IMR-90 (cell line): ENCODE measurements at regions not wholly inside any gene's neighbourhood (a gene's known extent, or its start where the extent isn't known, plus 50 kb on each side); places are given as distances from the start of the nearest gene placed in this dataset.

Experiments used
- ATAC-seq: fragments of 200-7000 bp; cut with Tn5 transposase; 2 replicates; pipeline ENCODE4 v1.9.1; 2020; ENCODE audit warnings: low read depth, mild to moderate bottlenecking, moderate library complexity
- BruUV-seq: library from RNA; stranded (reverse); fragments of 400-500 nt; replicated peaks from 2 replicates; lab custom pipeline; 2021; lab: Mats Ljungman, UMichigan
- CTCF ChIA-PET: fragments of 300-600 bp; formaldehyde crosslinking; extraction: SDS; loops from one replicate; lab custom pipeline; 2021; ENCODE audit warnings: antibody characterized with exemption; lab: Yijun Ruan, JAX
- POLR2A ChIA-PET: fragments of 300-600 bp; sonication (Branson Sonifier 250); formaldehyde crosslinking; loops from one replicate; lab custom pipeline; 2022; ENCODE audit warnings: antibody characterized with exemption; ENCODE audit not compliant: unreplicated experiment; lab: Charles Lee
- DNase-seq: peaks from one replicate; pipeline ENCODE4 v3.0.0; 2013
- H2AFZ ChIP-seq: replicated peaks from 2 replicates; pipeline ENCODE3; 2013; ENCODE audit warnings: low read length, mild to moderate bottlenecking; ENCODE audit not compliant: poor library complexity
- H2AK5ac ChIP-seq: 2 replicates; pipeline ENCODE4 v1.6.1; 2013; ENCODE audit warnings: low read depth, low read length, inconsistent platforms
- H2AK9ac ChIP-seq: replicated peaks from 2 replicates; pipeline ENCODE3; 2013; ENCODE audit warnings: mild to moderate bottlenecking, low read depth, low read length, moderate library complexity; ENCODE audit not compliant: poor library complexity
- H2BK120ac ChIP-seq: 2 replicates; pipeline ENCODE4 v1.6.1; 2013; ENCODE audit warnings: low read depth, low read length, inconsistent platforms
- H2BK15ac ChIP-seq: 3 replicates; pipeline ENCODE4 v1.6.1; 2013; ENCODE audit warnings: low read depth, low read length, inconsistent platforms
- H2BK20ac ChIP-seq: 2 replicates; pipeline ENCODE4 v1.6.1; 2013; ENCODE audit warnings: low read depth, mild to moderate bottlenecking, inconsistent platforms, low read length, moderate library complexity
- H2BK5ac ChIP-seq: 2 replicates; pipeline ENCODE4 v1.6.1; 2013; ENCODE audit warnings: mild to moderate bottlenecking, low read depth, low read length, inconsistent platforms; ENCODE audit not compliant: poor library complexity, severe bottlenecking
- H3K14ac ChIP-seq: replicated peaks from 2 replicates; pipeline ENCODE4 v1.6.1; 2013; ENCODE audit warnings: low read depth, low read length, inconsistent platforms
- H3K18ac ChIP-seq: 2 replicates; pipeline ENCODE4 v1.6.1; 2013; ENCODE audit warnings: low read depth, low read length, control low read depth
- H3K23ac ChIP-seq: 2 replicates; pipeline ENCODE4 v1.6.1; 2013; ENCODE audit warnings: low read depth, low read length, inconsistent platforms
- H3K27ac ChIP-seq: 2 replicates; pipeline ENCODE4 v1.5.1; 2013; ENCODE audit warnings: mild to moderate bottlenecking, control low read depth, low read length; ENCODE audit not compliant: insufficient read depth
- H3K27me3 ChIP-seq: 2 replicates; pipeline ENCODE4 v1.6.1; 2013; ENCODE audit warnings: low read length; ENCODE audit not compliant: control insufficient read depth, insufficient read depth
- H3K36me3 ChIP-seq: 2 replicates; pipeline ENCODE4 v1.6.1; 2013; ENCODE audit warnings: low read length, mixed read lengths; ENCODE audit not compliant: control insufficient read depth, insufficient read depth
- H3K4ac ChIP-seq: 2 replicates; pipeline ENCODE4 v1.6.1; 2013; ENCODE audit warnings: low read depth, low read length, inconsistent platforms
- H3K4me1 ChIP-seq: 2 replicates; pipeline ENCODE4 v1.6.1; 2013; ENCODE audit warnings: low read length, mixed read lengths; ENCODE audit not compliant: control insufficient read depth, insufficient read depth
- H3K4me2 ChIP-seq: 2 replicates; pipeline ENCODE4 v1.6.1; 2013; ENCODE audit warnings: low read depth, mild to moderate bottlenecking, control low read depth, low read length, moderate library complexity
- H3K4me3 ChIP-seq: 2 replicates; pipeline ENCODE4 v1.5.1; 2013; ENCODE audit warnings: low read depth, mild to moderate bottlenecking, control low read depth, low read length, moderate library complexity; ENCODE audit not compliant: insufficient read depth
- H3K56ac ChIP-seq: 2 replicates; pipeline ENCODE4 v1.6.1; 2013; ENCODE audit warnings: low read length, inconsistent platforms; ENCODE audit not compliant: insufficient read depth; ENCODE audit errors: extremely low read depth
- H3K79me1 ChIP-seq, 2 experiments: 2 replicates each; pipeline ENCODE4 v1.6.1; 2013; ENCODE audit warnings: low read length in 2 of 2, inconsistent platforms in 1 of 2, low read depth in 1 of 2
- H3K9ac ChIP-seq: 2 replicates; pipeline ENCODE4 v1.6.1; 2013; ENCODE audit warnings: low read depth, low read length, control low read depth
- H3K9me1 ChIP-seq: 2 replicates; pipeline ENCODE4 v1.6.1; 2013; ENCODE audit warnings: low read length, inconsistent platforms; ENCODE audit not compliant: insufficient read depth
- H3K9me3 ChIP-seq: 2 replicates; pipeline ENCODE4 v1.6.1; 2013; ENCODE audit warnings: low read length; ENCODE audit not compliant: control insufficient read depth, insufficient read depth
- H4K20me1 ChIP-seq: 2 replicates; pipeline ENCODE4 v1.6.1; 2013; ENCODE audit warnings: low read length, inconsistent platforms; ENCODE audit not compliant: insufficient read depth
- H4K5ac ChIP-seq: 2 replicates; pipeline ENCODE4 v1.6.1; 2013; ENCODE audit warnings: mild to moderate bottlenecking, low read depth, low read length, control low read depth
- H4K8ac ChIP-seq, 2 experiments: 2 replicates each; pipeline ENCODE4 v1.6.1; 2013; ENCODE audit warnings: low read depth in 2 of 2, low read length in 2 of 2, control low read depth in 1 of 2, inconsistent platforms in 1 of 2
- H4K91ac ChIP-seq: 2 replicates; pipeline ENCODE4 v1.6.1; 2013; ENCODE audit warnings: low read depth, low read length, inconsistent platforms; ENCODE audit not compliant: insufficient read depth
- BHLHE40 ChIP-seq: fragments of 150-350 bp; IDR thresholded peaks from 2 replicates; pipeline ENCODE4 v1.6.1; 2016; ENCODE audit warnings: mild to moderate bottlenecking, low read depth, low read length
- CEBPB ChIP-seq: IDR thresholded peaks from 2 replicates; pipeline ENCODE4 v1.6.1; 2012; ENCODE audit warnings: low read depth, low read length, improper control_type of control experiment
- CHD1 ChIP-seq: IDR thresholded peaks from 2 replicates; pipeline ENCODE4 v1.6.1; 2012; ENCODE audit warnings: low read depth, low read length, improper control_type of control experiment
- MXI1 ChIP-seq: IDR thresholded peaks from 2 replicates; pipeline ENCODE4 v1.6.1; 2012; ENCODE audit warnings: low read depth, mild to moderate bottlenecking, low read length, moderate library complexity, borderline replicate concordance
- NFE2L2 ChIP-seq: fragments of 150-350 bp; IDR thresholded peaks from 2 replicates; pipeline ENCODE4 v1.6.1; 2016; ENCODE audit warnings: low read depth, mild to moderate bottlenecking, low read length
- POLR2A ChIP-seq: IDR thresholded peaks from 2 replicates; pipeline ENCODE4 v1.6.1; 2012; ENCODE audit warnings: mild to moderate bottlenecking, low read depth, low read length
- RCOR1 ChIP-seq: IDR thresholded peaks from 2 replicates; pipeline ENCODE4 v1.6.1; 2012; ENCODE audit warnings: mild to moderate bottlenecking, low read length, improper control_type of control experiment; ENCODE audit not compliant: insufficient replicate concordance
- RFX5 ChIP-seq: IDR thresholded peaks from 2 replicates; pipeline ENCODE4 v1.8.0; 2012; ENCODE audit warnings: low read depth, mild to moderate bottlenecking, low read length, moderate library complexity
- SMC3 ChIP-seq: fragments of 150-350 bp; IDR thresholded peaks from 2 replicates; pipeline ENCODE4 v1.6.1; 2016; ENCODE audit warnings: low read depth, mild to moderate bottlenecking, antibody characterized with exemption, low read length, moderate library complexity
- WGBS, 2 experiments: methylation state at CpG; one replicate each; pipeline versions ENCODE4 v1.1.5 to v1.1.7; 2013; ENCODE audit warnings: missing lambda C conversion rate in 2 of 2; ENCODE audit not compliant: insufficient read length in 1 of 2; ENCODE audit errors: extremely low coverage in 2 of 2; 5-methylcytosine and 5-hydroxymethylcytosine counted together
- dilution Hi-C: fragments of 300-500 bp; cut with HindIII; formaldehyde crosslinking; loops from one replicate; pipeline ENCODE4 v1.14.3; 2018; ENCODE audit warnings: low sequenced_read_pairs; ENCODE audit not compliant: unreplicated experiment
- in situ Hi-C: fragments of 300-500 bp; cut with MboI; formaldehyde crosslinking; loops from 3 replicates; pipeline ENCODE4 v1.14.3; 2019; ENCODE audit warnings: low sequenced_read_pairs, inconsistent platforms, mixed read lengths
- intact Hi-C: fragments of 100-400 bp; cut with micrococcal nuclease; formaldehyde crosslinking; loops from 2 replicates; pipeline ENCODE4 v1.10.0; 2022
- TF ChIP-seq, protein P1 (sequence below): fragments of 150-350 bp; IDR thresholded peaks from 2 replicates; pipeline ENCODE4 v1.6.1; 2017; ENCODE audit warnings: mild to moderate bottlenecking, antibody characterized with exemption, low read length, low read depth
- TF ChIP-seq, protein P2 (sequence below): conservative IDR thresholded peaks from 2 replicates; pipeline ENCODE4 v1.5.1; 2012; ENCODE audit warnings: mild to moderate bottlenecking, low read depth, low read length, improper control_type of control experiment
- TF ChIP-seq, protein P3 (sequence below): fragments of 150-350 bp; IDR thresholded peaks from 2 replicates; pipeline ENCODE4 v1.6.1; 2016; ENCODE audit warnings: low read depth, mild to moderate bottlenecking, low read length, moderate library complexity, borderline replicate concordance

DNA sequence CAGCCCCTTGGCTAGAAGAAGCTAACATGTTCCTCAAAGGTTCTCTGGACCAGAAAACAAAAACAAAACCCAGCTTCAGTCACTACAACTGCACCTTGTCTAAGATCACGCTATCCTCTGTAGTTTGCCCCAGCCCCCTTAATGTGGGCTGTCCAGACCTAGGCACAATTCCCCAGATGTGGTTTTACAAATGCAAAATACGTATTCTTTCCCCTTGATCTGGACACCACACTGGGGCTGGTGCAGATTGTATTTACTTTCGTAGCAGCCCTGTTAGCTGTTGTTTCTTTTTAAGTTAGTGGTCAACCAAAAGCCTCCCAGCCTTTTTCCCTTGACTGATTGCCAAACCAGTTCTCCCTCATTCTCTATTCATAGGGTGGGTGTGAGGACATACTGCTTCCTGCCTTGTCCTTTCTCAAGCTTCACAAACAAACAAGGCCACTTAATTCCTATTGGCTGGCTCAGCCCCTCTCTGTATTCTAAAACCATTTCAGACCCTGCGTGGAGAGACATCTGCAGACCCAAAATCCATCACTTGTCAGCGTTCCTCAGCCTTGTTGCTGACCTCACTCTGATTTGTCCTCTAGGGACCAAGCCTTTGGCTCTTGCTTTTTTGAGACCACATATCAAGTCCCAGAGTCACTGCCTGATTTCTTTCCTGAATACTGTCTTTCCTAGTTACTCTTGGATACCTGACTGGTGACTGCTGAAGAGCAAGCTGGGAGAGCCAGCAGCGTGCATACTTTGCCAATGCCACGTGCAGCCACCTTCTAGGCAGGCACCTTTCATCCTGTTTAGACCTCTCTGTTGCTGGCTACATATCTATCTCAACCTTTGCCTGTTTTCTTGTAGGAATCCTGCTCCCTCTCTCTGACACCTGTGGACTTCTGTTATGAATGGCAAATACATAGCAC, 96.4 kb upstream of the RAB3GAP2 start:
- Histone ChIP-seq H2BK20ac (no peak overlapping the region), H4K20me1 (no peaks in the 10 kb centered on the region), H2AK9ac (no peak overlapping the region), H2BK5ac (no peak overlapping the region), H3K14ac (no peak overlapping the region), H3K36me3 (no peaks in the 10 kb centered on the region), H3K9ac (no peak overlapping the region), H3K79me1 (no peaks in the 10 kb centered on the region), H3K9me3 (no peaks in the 10 kb centered on the region), H3K27ac (no peak overlapping the region), H3K4me3 (no peak overlapping the region), H3K18ac (no peak overlapping the region), H3K23ac (no peak overlapping the region), H4K91ac (no peak overlapping the region), H2AFZ (no peak overlapping the region), H3K4ac (no peak overlapping the region), H3K4me2 (no peak overlapping the region), H3K27me3 (no peaks in the 10 kb centered on the region), H2AK5ac (no peak overlapping the region), H2BK120ac (no peak overlapping the region), H4K5ac (no peak overlapping the region), H3K4me1 (peaks cover 2% of the 10 kb centered on the region; the same call in 1 of the 2 replicates), H4K8ac (no peak overlapping the region), H2BK15ac (no peak overlapping the region), H3K56ac (no peak overlapping the region), H3K9me1 (no peaks in the 10 kb centered on the region)
- DNase-seq: no peak
- dilution Hi-C loops: no loop called here
- no peak for TF ChIP-seq SMC3
- no peak for TF ChIP-seq RCOR1
- TF ChIP-seq MXI1: no peak
- no peak for TF ChIP-seq BHLHE40
- TF ChIP-seq, protein P1, sequence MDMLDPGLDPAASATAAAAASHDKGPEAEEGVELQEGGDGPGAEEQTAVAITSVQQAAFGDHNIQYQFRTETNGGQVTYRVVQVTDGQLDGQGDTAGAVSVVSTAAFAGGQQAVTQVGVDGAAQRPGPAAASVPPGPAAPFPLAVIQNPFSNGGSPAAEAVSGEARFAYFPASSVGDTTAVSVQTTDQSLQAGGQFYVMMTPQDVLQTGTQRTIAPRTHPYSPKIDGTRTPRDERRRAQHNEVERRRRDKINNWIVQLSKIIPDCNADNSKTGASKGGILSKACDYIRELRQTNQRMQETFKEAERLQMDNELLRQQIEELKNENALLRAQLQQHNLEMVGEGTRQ: no peak
- TF ChIP-seq RFX5: no peak
- TF ChIP-seq, protein P2, sequence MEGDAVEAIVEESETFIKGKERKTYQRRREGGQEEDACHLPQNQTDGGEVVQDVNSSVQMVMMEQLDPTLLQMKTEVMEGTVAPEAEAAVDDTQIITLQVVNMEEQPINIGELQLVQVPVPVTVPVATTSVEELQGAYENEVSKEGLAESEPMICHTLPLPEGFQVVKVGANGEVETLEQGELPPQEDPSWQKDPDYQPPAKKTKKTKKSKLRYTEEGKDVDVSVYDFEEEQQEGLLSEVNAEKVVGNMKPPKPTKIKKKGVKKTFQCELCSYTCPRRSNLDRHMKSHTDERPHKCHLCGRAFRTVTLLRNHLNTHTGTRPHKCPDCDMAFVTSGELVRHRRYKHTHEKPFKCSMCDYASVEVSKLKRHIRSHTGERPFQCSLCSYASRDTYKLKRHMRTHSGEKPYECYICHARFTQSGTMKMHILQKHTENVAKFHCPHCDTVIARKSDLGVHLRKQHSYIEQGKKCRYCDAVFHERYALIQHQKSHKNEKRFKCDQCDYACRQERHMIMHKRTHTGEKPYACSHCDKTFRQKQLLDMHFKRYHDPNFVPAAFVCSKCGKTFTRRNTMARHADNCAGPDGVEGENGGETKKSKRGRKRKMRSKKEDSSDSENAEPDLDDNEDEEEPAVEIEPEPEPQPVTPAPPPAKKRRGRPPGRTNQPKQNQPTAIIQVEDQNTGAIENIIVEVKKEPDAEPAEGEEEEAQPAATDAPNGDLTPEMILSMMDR: no peak
- TF ChIP-seq CHD1: no peak
- TF ChIP-seq CEBPB: no peak
- no peak for TF ChIP-seq POLR2A
- TF ChIP-seq, protein P3, sequence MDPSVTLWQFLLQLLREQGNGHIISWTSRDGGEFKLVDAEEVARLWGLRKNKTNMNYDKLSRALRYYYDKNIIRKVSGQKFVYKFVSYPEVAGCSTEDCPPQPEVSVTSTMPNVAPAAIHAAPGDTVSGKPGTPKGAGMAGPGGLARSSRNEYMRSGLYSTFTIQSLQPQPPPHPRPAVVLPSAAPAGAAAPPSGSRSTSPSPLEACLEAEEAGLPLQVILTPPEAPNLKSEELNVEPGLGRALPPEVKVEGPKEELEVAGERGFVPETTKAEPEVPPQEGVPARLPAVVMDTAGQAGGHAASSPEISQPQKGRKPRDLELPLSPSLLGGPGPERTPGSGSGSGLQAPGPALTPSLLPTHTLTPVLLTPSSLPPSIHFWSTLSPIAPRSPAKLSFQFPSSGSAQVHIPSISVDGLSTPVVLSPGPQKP: no peak
- TF ChIP-seq NFE2L2: no peak
- ChIA-PET POLR2A (no interaction called here), CTCF (no interaction called here)
- WGBS, 2 experiments: 63% methylated on average over 5 of the region's 7 CpGs; no CpG with 5 or more reads in 1 of the 2 experiments
- in situ Hi-C loops: no loop called here
- ATAC-seq: no peak
- intact Hi-C loops: no loop called here
- no TSS peak for BruUV-seq
